GM12864 (cell line): ENCODE measurements at regions not wholly inside any gene's neighbourhood (a gene's known extent, or its start where the extent isn't known, plus 50 kb on each side); places are given as distances from the start of the nearest gene placed in this dataset.

ENCODE experiments used
- DNase-seq: peaks from one replicate; pipeline ENCODE4 v3.0.0-alpha.2; 2011; ENCODE audit warnings: low read depth
- H3K4me3 ChIP-seq: 2 replicates; pipeline ENCODE4 v1.5.1; 2011; ENCODE audit warnings: mild to moderate bottlenecking, low read depth, low read length, control low read depth
- CTCF ChIP-seq: IDR thresholded peaks from 2 replicates; pipeline ENCODE4 v1.5.1; 2011; ENCODE audit warnings: low read depth, mild to moderate bottlenecking, moderate library complexity, low read length, control low read depth, inconsistent platforms; ENCODE audit errors: missing control alignments

GRCh38 chr6:141251286-141251685 is 881.4 kb upstream of the GJE1 start:
- no peak for TF ChIP-seq CTCF
- no peak overlapping the region for H3K4me3 ChIP-seq
- DNase-seq = no peak

DNA sequence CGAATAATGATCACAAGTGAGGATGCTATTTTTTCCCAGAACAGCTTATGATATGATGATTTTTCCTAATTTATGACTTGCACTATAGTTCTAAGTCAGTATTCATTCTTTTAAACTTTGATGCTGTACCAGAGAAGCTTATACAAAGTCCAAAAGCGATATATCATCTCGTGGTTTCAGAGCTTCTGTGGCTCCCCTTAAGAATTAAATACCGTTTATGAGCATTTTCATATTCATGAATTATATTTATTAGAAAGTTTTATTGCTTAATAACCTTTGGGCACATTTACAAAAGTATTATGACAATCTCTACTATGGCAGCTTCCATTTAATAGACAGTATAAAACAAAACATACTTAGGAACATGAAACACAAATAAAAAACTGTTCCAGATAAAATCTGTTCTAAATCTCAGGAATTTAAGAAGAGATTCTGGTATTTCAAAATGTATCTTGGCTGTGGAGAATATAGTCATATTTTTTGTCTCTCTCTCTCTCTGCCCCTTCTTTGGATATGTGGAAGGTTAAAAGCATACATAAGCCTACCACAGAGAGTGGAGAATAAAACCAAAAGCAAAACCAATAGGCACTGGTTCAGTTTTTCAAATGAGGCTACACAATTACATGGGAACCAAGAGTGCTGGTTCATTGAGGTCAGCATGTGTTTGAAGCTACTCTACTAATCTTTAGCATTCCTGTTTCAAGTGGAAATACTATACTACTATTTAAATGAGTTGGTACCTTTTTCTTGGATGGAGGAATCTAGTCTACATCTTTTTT is 884.5 kb upstream of the GJE1 start:
- no peak for TF ChIP-seq CTCF
- DNase-seq = no peak
- H3K4me3 ChIP-seq = no peak overlapping the region

GRCh38 chr6:141244366-141244765 is 888.4 kb upstream of the GJE1 start:
- TF ChIP-seq CTCF = no peak
- no peak overlapping the region for H3K4me3 ChIP-seq
- no peak for DNase-seq

DNA sequence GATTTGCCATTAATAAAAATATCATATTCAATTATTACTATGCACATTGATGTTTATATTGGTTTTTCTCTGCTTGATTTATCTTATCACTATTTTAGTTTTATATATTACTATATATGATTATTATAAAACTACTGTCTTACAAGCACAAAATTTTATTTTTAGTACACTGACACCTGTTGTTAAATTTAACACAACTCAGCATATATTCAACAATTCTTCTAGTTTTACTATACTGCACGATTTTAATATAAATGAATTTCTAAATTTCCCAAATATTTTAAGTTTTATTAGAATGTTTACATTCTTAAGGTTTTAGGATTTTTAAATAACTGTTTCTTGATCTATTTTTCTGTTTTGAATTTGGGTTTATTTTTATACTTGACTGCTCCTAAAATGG is 889.8 kb upstream of the GJE1 start:
- H3K4me3 ChIP-seq = no peak overlapping the region
- no peak for TF ChIP-seq CTCF
- DNase-seq = no peak

DNA sequence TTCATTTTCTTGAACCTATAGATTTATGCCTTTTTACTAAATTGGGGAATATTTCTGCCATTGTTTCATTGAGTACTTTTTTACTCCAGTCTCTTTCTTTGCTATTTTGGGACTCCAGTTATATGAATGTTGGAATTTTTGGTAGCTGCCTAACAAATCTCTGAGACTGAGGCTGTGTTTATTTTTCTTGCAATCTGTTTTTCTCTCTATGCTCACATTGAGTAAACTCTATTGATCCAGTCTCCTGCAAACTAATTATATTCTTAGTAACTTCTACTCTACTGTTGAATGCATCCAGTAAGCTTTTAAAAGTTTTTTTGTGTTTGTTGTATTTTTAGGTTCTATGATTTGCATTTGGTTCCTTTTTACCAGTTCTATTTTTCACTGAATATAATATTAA is 903.4 kb upstream of the GJE1 start:
- DNase-seq = no peak
- H3K4me3 ChIP-seq = no peak overlapping the region
- no peak for TF ChIP-seq CTCF

DNA sequence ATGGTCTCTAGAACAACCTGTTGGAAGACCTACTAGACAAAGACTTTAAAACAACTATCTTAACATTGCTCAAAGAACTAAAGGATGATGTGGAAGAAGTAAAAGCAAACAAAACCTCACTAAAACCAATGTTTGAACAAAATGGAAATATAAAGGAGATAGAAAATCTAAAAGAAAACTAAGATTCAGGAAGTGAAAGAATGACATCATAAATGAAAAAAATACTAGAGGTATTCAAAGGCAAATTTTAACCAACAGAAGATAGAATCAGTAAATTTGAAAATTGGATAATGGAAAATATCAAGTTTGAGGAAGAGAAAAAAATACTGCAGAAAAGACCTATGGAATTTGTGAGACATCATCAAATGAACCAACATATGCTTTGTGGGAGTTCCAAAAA is 914.1 kb upstream of the GJE1 start:
- no peak for DNase-seq
- no peak for TF ChIP-seq CTCF
- no peak overlapping the region for H3K4me3 ChIP-seq

GRCh38 chr6:141216726-141217125 is 916.0 kb upstream of the GJE1 start:
- no peak for TF ChIP-seq CTCF
- no peak overlapping the region for H3K4me3 ChIP-seq
- DNase-seq = no peak
